HS-27A (cell line): ENCODE measurements at regions not wholly inside any gene's neighbourhood (a gene's known extent, or its start where the extent isn't known, plus 50 kb on each side); places are given as distances from the start of the nearest gene placed in this dataset.
"Not testable (repeated sequence)": the region's sequence is repeated elsewhere in the genome, so short reads cannot be mapped to it uniquely, and the experiment has no call there.

ENCODE experiments used
- DNase-seq: peaks from one replicate; pipeline ENCODE4 v3.0.0-alpha.2; 2012; ENCODE audit warnings: low read depth, missing footprints

GRCh38 chr4:141851246-141851891 lies 215.0 kb downstream of the IL15 start:
- DNase-seq = no peak

- DNase-seq = no peak
Measured at GRCh38 chr4:141853091-141853764, 216.8 kb downstream of the IL15 start.

GRCh38 chr4:141858437-141858836 lies 222.1 kb downstream of the IL15 start:
- DNase-seq = no peak

- no peak for DNase-seq
Measured at GRCh38 chr4:141860974-141861373, 224.6 kb downstream of the IL15 start.

- no peak for DNase-seq
Measured at GRCh38 chr4:141870152-141870551, 233.8 kb downstream of the IL15 start.

- DNase-seq = no peak
Measured at GRCh38 chr4:141871086-141871770, 234.8 kb downstream of the IL15 start.

- DNase-seq = not testable (repeated sequence)
Measured at GRCh38 chr4:141882650-141883049, 246.3 kb downstream of the IL15 start.

GRCh38 chr4:141884070-141884469 lies 247.7 kb downstream of the IL15 start:
- DNase-seq = no peak

- DNase-seq = no peak
Measured at GRCh38 chr4:141885112-141885511, 248.7 kb downstream of the IL15 start.

GRCh38 chr4:141890279-141890678 lies 253.9 kb downstream of the IL15 start:
- DNase-seq = no peak

GRCh38 chr4:141891260-141892120 lies 255.1 kb downstream of the IL15 start:
- no peak for DNase-seq

GRCh38 chr4:141896687-141897086 lies 260.3 kb downstream of the IL15 start:
- no peak for DNase-seq

GRCh38 chr4:141898346-141898745 lies 262.0 kb downstream of the IL15 start:
- DNase-seq = no peak

GRCh38 chr4:141899103-141899502 lies 262.7 kb downstream of the IL15 start:
- no peak for DNase-seq

GRCh38 chr4:141899541-141899940 lies 263.2 kb downstream of the IL15 start:
- no peak for DNase-seq

- DNase-seq = no peak
Measured at GRCh38 chr4:141900856-141901255, 264.5 kb downstream of the IL15 start.

- peak; percentile 83 for DNase-seq
Measured at GRCh38 chr4:141905751-141906150, 269.4 kb downstream of the IL15 start.

- DNase-seq = no peak
Measured at GRCh38 chr4:141909541-141909940, 273.2 kb downstream of the IL15 start.

GRCh38 chr4:141912831-141913230 lies 276.4 kb downstream of the IL15 start:
- DNase-seq = no peak

- no peak for DNase-seq
Measured at GRCh38 chr4:141913928-141914327, 277.5 kb downstream of the IL15 start.

- DNase-seq = no peak
Measured at GRCh38 chr4:141914746-141915145, 278.4 kb downstream of the IL15 start.

- DNase-seq = no peak
Measured at GRCh38 chr4:141919649-141920048, 283.3 kb downstream of the IL15 start.
